WTC11 (cell line): ENCODE measurements at regions not wholly inside any gene's neighbourhood (a gene's known extent, or its start where the extent isn't known, plus 50 kb on each side); places are given as distances from the start of the nearest gene placed in this dataset.
"Not testable (repeated sequence)": the region's sequence is repeated elsewhere in the genome, so short reads cannot be mapped to it uniquely, and the experiment has no call there.

Experiments
- ATAC-seq: fragments of 200-7000 bp; cut with Tn5 transposase; 2 replicates; pipeline ENCODE4 v1.10.0; 2021; ENCODE audit warnings: mild to moderate bottlenecking, moderate library complexity
- CTCF ChIA-PET: fragments of 300-600 bp; sonication (Branson Sonifier 250); formaldehyde crosslinking; loops from one replicate; lab custom pipeline; 2021; ENCODE audit warnings: antibody characterized with exemption; lab: Charles Lee
- POLR2A ChIA-PET: fragments of 350-600 bp; sonication (Branson Sonifier 250); formaldehyde crosslinking; loops from one replicate; lab custom pipeline; 2021; ENCODE audit warnings: antibody characterized with exemption; lab: Charles Lee
- DNase-seq: peaks from one replicate; pipeline ENCODE4 v3.0.0; 2021; ENCODE audit warnings: low spot score
- H3K27ac Mint-ChIP-seq: 2 replicates; pipeline ENCODE4 v1.8.0; 2021; ENCODE audit warnings: mixed read lengths
- H3K27me3 Mint-ChIP-seq: 2 replicates; pipeline ENCODE4 v1.8.0; 2021; ENCODE audit warnings: low read depth, mild to moderate bottlenecking, moderate library complexity, mixed read lengths
- H3K36me3 Mint-ChIP-seq: 2 replicates; pipeline ENCODE4 v1.8.0; 2021; ENCODE audit warnings: mixed read lengths
- H3K4me1 Mint-ChIP-seq: 2 replicates; pipeline ENCODE4 v1.8.0; 2022; ENCODE audit warnings: mixed read lengths
- H3K4me3 Mint-ChIP-seq: 2 replicates; pipeline ENCODE4 v1.8.0; 2021; ENCODE audit warnings: mild to moderate bottlenecking, moderate library complexity, mixed read lengths
- H3K9me3 Mint-ChIP-seq: 2 replicates; pipeline ENCODE4 v1.8.0; 2021; ENCODE audit warnings: mixed read lengths
- GTF2I ChIP-seq: fragments of 250-450 bp; sonication (Bioruptor Pico); conservative IDR thresholded peaks from 2 replicates; pipeline ENCODE4 v1.4.0; 2021; ENCODE audit warnings: mild to moderate bottlenecking
- NR3C1 ChIP-seq: sonication (generic); formaldehyde crosslinking; conservative IDR thresholded peaks from 2 replicates; pipeline ENCODE4 v1.8.1; 2023; ENCODE audit warnings: low read depth, mild to moderate bottlenecking, missing genetic modification reagents
- ZNF219 ChIP-seq: sonication (generic); formaldehyde crosslinking; IDR thresholded peaks from 2 replicates; pipeline ENCODE4 v1.8.0; 2023; ENCODE audit warnings: missing genetic modification reagents, mild to moderate bottlenecking, borderline replicate concordance
- TF ChIP-seq, protein P1 (sequence below): sonication (generic); formaldehyde crosslinking; IDR thresholded peaks from 2 replicates; pipeline ENCODE4 v1.8.0; 2023; ENCODE audit warnings: missing genetic modification reagents
- TF ChIP-seq, protein P2 (sequence below): sonication (generic); formaldehyde crosslinking; IDR thresholded peaks from 2 replicates; pipeline ENCODE4 v1.8.0; 2022; ENCODE audit warnings: mild to moderate bottlenecking, missing genetic modification reagents
- TF ChIP-seq, protein P3 (sequence below): sonication (generic); formaldehyde crosslinking; IDR thresholded peaks from 2 replicates; pipeline ENCODE4 v1.8.1; 2022; ENCODE audit warnings: mild to moderate bottlenecking, moderate library complexity, missing genetic modification reagents
- TF ChIP-seq, protein P4 (sequence below): sonication (generic); formaldehyde crosslinking; IDR thresholded peaks from 2 replicates; pipeline ENCODE4 v1.8.1; 2023; ENCODE audit warnings: mild to moderate bottlenecking, missing genetic modification reagents
- TF ChIP-seq, protein P5 (sequence below): sonication (generic); formaldehyde crosslinking; IDR thresholded peaks from 2 replicates; pipeline ENCODE4 v1.8.0; 2022; ENCODE audit warnings: missing genetic modification reagents

DNA sequence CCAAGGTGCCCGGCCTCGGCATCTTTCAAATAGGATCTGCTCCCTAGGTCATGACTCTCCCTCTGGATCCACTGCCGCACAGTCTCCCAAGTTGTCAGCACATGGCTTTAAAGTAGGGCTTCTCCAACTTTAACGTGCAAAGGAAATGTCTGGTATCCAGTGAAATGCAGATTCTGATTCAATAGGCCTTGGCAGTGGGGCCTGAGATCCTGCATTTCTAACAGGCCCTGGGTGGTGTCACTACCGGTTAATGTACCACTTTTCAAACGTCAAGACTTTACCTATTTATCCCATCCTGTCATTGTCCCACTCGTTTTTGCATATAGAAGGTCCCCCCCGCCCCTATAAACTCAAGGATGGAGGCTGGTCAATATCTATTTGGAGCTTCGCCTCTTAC is 137.6 kb upstream of the ZNF618 start (continued):
- TF ChIP-seq, protein P1, sequence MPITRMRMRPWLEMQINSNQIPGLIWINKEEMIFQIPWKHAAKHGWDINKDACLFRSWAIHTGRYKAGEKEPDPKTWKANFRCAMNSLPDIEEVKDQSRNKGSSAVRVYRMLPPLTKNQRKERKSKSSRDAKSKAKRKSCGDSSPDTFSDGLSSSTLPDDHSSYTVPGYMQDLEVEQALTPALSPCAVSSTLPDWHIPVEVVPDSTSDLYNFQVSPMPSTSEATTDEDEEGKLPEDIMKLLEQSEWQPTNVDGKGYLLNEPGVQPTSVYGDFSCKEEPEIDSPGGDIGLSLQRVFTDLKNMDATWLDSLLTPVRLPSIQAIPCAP = no peak
- no peak for TF ChIP-seq ZNF219 (CRISPR knock-in tag)
- TF ChIP-seq, protein P2, sequence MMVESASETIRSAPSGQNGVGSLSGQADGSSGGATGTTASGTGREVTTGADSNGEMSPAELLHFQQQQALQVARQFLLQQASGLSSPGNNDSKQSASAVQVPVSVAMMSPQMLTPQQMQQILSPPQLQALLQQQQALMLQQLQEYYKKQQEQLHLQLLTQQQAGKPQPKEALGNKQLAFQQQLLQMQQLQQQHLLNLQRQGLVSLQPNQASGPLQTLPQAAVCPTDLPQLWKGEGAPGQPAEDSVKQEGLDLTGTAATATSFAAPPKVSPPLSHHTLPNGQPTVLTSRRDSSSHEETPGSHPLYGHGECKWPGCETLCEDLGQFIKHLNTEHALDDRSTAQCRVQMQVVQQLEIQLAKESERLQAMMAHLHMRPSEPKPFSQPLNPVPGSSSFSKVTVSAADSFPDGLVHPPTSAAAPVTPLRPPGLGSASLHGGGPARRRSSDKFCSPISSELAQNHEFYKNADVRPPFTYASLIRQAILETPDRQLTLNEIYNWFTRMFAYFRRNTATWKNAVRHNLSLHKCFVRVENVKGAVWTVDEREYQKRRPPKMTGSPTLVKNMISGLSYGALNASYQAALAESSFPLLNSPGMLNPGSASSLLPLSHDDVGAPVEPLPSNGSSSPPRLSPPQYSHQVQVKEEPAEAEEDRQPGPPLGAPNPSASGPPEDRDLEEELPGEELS (CRISPR knock-in tag) = no peak
- TF ChIP-seq, protein P3, sequence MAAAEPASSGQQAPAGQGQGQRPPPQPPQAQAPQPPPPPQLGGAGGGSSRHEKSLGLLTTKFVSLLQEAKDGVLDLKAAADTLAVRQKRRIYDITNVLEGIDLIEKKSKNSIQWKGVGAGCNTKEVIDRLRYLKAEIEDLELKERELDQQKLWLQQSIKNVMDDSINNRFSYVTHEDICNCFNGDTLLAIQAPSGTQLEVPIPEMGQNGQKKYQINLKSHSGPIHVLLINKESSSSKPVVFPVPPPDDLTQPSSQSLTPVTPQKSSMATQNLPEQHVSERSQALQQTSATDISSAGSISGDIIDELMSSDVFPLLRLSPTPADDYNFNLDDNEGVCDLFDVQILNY = no peak
- TF ChIP-seq, protein P4, sequence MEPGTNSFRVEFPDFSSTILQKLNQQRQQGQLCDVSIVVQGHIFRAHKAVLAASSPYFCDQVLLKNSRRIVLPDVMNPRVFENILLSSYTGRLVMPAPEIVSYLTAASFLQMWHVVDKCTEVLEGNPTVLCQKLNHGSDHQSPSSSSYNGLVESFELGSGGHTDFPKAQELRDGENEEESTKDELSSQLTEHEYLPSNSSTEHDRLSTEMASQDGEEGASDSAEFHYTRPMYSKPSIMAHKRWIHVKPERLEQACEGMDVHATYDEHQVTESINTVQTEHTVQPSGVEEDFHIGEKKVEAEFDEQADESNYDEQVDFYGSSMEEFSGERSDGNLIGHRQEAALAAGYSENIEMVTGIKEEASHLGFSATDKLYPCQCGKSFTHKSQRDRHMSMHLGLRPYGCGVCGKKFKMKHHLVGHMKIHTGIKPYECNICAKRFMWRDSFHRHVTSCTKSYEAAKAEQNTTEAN (CRISPR knock-in tag) = no peak
- no peak for TF ChIP-seq NR3C1

DNA sequence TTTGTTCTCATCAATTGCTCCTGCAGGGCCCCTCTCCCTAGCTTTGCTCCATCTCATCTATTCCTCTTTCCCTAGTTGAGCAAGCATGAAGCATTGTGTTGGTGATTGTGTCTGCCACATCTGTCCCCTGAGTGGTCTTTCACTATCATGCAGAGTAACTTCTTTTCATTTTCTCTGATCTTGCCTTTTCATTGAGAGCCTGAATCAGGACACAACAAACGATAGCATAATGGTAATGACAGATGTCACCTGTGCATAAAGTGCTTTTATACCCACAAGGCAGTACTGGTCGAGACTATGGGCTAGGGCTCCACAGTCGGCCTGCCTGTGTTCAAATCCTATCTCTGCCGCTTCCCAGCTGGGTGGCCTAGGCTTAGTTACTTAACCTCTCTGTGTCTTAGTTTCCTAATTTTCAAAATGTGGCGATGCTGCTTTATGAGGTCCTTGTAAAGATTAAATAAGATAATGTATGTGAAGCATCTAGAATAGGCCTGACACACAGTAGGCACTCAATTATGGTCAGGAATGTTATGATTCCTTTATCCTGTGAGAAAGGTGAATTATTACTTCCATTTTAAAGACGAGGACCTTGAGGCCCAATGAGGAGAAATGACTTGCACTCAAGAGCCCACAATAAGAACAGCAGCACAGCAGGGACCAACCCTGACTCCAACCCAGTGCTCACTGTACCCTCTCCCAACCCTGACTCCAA is 137.1 kb upstream of the ZNF618 start:
- POLR2A ChIA-PET = no interaction called here

DNA sequence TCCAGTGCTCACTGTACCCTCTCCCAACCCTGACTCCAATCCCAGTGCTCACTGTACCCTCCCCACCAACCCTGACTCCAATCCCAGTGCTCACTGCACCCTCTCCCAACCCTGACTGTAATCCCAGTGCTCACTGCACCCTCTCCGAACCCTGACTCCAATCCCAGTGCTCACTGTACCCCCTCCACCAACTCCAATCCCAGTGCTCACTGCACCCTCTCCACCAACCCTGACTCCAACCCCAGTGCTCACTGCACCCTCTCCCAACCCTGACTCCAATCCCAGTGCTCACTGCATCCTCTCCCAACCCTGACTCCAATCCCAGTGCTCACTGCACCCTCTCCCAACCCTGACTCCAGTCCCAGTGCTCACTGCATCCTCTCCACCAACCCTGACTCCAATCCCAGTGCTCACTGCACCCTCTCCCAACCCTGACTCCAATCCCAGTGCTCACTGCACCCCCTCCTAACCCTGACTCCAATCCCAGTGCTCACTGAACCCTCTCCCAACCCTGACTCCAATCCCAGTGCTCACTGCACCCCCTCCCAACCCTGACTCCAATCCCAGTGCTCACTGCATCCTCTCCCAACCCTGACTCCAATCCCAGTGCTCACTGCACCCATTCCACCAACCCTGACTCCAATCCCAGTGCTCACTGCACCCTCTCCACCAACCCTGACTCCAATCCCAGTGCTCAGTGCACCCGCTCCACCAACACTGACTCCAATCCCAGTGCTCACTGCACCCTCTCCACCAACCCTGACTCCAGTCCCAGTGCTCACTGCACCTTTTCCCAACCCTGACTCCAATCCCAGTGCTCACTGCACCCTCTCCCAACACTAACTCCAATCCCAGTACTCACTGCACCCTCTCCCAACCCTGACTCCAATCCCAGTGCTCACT is 136.3 kb upstream of the ZNF618 start:
- H3K36me3 Mint-ChIP-seq, CTCF ChIA-PET, H3K9me3 Mint-ChIP-seq, DNase-seq, H3K4me3 Mint-ChIP-seq, ATAC-seq, H3K27ac Mint-ChIP-seq, POLR2A ChIA-PET, H3K27me3 Mint-ChIP-seq: not testable (repeated sequence)
- H3K4me1 Mint-ChIP-seq = peaks cover 34% of the 10 kb centered on the region

More for the DNA sequence above, 137.1 kb upstream of the ZNF618 start:
- DNase-seq = no peak
- Mint-ChIP-seq H3K27me3 (peaks cover 6% of the 10 kb centered on the region; the same call in 1 of the 2 replicates), H3K27ac (0 out of 2 replicates have a peak overlapping the region, but pooled peaks have one; percentile 6), H3K4me3 (no peak overlapping the region), H3K9me3 (peaks cover 15% of the 10 kb centered on the region), H3K36me3 (peaks cover 7% of the 10 kb centered on the region), H3K4me1 (peaks cover 34% of the 10 kb centered on the region)
- CTCF ChIA-PET = interaction anchor here (1.1 to 3.0 kb wide), 6 partner anchors 16 to 308 kb away, joined by 3 to 15 read pairs (median 10); partner anchors contain the start of gene ZNF618
- peak; percentile 89 for TF ChIP-seq GTF2I
- TF ChIP-seq, protein P5, sequence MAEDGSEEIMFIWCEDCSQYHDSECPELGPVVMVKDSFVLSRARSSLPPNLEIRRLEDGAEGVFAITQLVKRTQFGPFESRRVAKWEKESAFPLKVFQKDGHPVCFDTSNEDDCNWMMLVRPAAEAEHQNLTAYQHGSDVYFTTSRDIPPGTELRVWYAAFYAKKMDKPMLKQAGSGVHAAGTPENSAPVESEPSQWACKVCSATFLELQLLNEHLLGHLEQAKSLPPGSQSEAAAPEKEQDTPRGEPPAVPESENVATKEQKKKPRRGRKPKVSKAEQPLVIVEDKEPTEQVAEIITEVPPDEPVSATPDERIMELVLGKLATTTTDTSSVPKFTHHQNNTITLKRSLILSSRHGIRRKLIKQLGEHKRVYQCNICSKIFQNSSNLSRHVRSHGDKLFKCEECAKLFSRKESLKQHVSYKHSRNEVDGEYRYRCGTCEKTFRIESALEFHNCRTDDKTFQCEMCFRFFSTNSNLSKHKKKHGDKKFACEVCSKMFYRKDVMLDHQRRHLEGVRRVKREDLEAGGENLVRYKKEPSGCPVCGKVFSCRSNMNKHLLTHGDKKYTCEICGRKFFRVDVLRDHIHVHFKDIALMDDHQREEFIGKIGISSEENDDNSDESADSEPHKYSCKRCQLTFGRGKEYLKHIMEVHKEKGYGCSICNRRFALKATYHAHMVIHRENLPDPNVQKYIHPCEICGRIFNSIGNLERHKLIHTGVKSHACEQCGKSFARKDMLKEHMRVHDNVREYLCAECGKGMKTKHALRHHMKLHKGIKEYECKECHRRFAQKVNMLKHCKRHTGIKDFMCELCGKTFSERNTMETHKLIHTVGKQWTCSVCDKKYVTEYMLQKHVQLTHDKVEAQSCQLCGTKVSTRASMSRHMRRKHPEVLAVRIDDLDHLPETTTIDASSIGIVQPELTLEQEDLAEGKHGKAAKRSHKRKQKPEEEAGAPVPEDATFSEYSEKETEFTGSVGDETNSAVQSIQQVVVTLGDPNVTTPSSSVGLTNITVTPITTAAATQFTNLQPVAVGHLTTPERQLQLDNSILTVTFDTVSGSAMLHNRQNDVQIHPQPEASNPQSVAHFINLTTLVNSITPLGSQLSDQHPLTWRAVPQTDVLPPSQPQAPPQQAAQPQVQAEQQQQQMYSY (CRISPR knock-in tag) = 0 out of 2 replicates have a peak, but pooled peaks have one; percentile 26
- TF ChIP-seq, protein P2 (CRISPR knock-in tag) = no peak
- ATAC-seq = peak; percentile 67
